MM.1S (cell line): ENCODE measurements at regions not wholly inside any gene's neighbourhood (a gene's known extent, or its start where the extent isn't known, plus 50 kb on each side); places are given as distances from the start of the nearest gene placed in this dataset.

Source experiments
- CTCF ChIP-seq: fragments of 300-600 bp; sonication (generic); IDR thresholded peaks from 2 replicates; pipeline ENCODE4 v1.5.1; 2016; ENCODE audit warnings: antibody characterized with exemption, low read length, mixed read lengths
- EZH2 ChIP-seq: fragments of 300-600 bp; sonication (generic); optimal IDR thresholded peaks from 2 replicates; pipeline ENCODE3; 2017; ENCODE audit warnings: low read depth, mild to moderate bottlenecking, antibody characterized with exemption, low read length, mixed read lengths

- TF ChIP-seq CTCF (no peak), EZH2 (no peak)
These were observed 177.8 kb downstream of the PTPRU start for GRCh38 chr1:29414086-29414485.
